Activated CD4-positive, alpha-beta T cell treated with anti-CD3 and anti-CD28 coated beads, Interleukin-2, amount 50 U/mL, for 48 hours (primary cell): ENCODE measurements at regions not wholly inside any gene's neighbourhood (a gene's known extent, or its start where the extent isn't known, plus 50 kb on each side); places are given as distances from the start of the nearest gene placed in this dataset.

Source experiments
- DNase-seq, 2 experiments: peaks; one replicate each; pipeline ENCODE4 v3.0.0-alpha.2; 2020

DNA sequence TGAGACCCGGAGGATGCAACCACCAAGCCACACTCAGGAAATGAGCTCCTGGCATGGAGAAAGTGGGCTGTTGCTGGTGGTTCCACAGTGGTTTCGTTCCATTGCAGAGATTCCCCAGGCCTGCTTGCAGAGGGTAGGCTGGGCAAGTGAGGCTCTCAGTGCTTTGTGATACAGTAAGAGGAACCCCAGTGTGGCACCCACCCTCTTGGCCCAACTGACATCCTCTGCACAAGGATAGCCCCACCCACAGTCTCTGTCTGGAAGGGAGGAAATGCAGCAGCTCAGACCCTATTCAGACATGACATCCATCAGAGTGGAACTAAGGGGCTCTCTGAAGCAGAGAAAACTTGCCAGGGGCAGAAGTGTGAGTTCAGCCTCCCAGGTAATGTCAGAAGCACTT is 69.6 kb upstream of the FSTL4 start:
- DNase-seq, result no peak

DNA sequence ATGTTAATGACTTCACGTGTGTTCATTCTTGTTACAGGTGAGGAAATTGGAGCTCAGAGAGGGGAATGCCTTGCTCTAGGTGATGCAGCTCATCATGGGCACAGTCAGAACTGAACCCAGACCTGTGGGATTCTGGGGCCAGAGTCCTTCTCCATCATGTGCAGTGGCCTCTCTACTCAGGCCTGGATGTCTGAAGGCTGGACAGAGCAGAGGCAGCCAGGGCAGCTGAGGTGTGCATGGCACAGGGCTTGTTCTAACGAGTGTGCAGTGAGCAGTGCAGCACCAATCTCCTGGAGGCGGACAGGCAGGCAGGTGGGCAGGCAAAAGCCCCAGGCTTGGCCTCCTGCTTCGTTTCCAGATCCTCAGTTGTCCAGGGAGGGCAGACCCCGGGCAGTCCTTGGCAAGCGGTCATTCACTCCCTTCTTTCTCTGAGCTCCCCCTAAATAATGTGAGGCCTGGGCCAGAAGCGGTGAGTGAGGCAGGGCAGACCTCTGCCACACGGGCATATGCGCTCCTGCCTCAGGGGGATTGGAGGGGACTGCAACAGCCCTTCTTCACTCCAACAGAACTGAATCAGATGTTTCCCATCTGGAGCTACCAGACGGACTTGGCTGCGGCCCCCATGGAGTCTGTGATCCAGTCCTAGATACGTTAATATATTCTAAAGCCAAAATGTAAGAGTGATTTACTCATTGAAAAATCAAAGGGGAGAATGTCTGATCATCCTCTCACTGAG is 68.7 kb upstream of the FSTL4 start:
- no peak for DNase-seq

DNA sequence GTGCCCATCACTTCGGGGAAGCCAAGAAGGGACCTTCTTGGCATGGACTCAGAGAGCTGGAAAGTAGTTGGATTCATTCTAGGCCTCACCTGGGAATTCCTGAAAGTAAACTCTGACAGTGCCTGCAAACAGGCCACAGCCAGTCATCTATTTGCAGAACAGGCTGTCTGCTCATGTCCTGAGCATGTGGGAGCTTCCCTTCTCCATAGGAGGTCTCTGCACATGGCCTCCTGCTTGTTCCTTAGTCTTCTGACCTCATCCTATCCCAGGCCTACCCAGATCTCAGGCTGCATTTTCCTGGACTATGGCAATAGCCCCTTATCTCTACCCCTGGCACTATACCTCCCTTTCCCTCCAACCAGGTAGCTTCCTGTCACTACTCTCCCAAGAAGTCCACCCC is 67.2 kb upstream of the FSTL4 start:
- DNase-seq, result no peak

DNA sequence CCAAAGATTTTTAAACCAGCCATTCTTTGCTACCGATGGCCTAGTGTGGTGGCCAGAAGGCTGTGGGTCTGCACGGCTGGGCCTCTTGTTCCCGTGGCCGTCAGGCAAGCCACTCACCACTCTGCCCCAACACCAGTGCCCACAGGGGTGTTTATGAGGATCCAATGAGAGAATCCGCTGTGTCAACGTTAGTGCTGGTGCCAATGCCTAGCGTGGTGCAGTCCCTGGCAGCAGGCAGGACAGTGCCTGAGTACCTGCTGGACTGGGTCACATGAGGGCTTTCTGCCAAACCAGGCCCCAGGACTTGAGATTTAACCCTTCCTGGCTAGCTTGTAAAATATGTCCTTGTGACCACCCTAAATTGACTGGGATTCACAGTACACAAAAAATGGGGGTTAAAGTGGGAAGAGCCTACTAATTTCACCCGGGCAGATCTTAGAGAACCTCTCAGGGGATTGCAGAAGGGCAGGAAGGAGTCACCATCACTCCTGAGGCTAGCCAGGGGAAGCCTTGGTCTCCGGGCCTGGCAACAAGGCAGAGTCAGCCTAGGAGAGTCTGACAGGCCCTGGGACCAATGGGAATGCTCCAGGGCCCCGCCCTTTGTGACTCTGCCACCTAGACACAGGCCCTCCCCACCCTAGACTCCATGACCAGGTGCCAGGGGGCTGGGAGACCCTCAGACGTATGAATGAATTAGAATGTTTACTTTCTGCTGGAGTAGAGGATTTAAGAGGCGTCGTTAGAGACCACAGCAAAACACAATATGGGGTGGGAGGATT is 63.2 kb upstream of the FSTL4 start:
- DNase-seq, result no peak

DNA sequence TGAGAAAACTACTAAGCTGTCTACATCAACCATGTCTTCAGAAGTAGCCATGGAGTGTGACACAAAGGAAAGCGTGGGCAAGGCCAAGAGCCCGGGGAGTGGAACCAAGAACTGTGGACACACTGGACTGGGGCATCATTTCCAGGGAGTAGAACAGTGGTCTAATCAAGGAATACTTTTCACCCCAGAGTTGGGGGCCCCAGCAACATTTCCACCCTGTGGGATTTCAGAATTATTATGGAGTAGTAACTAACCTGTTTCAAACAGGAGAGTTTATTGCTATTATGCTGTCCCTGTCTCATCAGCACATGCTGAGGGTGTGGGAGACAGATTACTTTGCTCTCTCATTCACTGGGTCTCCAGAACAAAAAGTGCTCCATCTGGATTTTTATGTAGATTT is 58.0 kb upstream of the FSTL4 start:
- DNase-seq, result no peak

DNA sequence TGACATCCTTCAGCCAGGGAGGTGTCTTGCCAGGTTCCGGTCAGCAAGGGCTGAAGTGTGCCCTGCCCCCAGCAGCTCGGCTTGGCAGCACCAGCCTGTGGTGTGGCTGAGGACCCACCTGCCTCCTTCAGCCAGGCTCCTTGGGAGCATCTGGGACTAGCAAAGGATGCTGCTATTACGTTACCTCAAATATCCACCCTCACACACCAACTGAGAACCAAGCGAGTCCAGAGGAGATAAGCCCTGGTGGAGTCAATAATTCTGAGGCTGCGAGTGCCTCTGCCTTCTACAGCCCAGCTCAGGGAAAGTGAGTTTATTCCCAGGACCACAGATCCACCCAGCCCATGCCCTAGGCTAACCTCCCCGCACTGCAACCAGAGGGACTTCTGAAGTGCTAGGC is 57.1 kb upstream of the FSTL4 start:
- DNase-seq, result no peak

DNA sequence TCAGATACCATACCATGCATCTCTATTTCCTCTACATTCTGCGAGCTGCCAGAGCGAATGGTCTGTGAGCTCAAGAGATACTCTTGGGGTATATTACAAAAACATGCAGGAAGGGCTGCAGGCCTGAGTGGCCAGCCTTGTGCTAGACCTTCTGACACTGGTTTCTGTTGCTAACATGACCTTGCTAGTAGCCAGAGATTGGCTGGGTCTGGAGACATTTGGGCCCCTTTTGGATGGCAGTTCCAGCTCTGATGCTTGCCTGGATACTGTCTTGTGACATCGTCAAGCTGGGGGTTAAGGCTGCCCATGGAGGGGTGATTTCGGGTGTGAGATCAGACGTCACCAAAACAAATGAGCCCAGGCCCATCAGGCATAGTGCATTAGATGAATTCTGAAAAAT is 56.1 kb upstream of the FSTL4 start:
- DNase-seq, result no peak

DNA sequence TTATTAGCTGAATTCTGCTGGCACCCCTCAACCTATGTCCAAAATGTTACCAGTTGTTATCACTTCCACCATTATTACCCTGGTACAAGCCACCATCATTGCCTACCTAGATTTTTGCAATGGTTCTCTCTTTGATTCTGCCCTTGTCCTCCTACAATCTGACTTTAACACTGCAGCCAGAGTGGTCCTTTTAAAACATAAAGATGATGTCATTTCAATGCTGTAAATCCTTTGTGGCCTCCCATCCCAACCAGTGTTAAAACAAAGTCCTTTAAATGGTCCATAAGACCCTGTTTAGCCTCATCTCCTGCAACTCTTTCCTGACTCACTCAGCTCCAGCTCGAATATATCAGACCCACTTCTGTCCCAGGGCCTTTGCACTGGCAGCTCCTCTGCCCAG is 54.9 kb upstream of the FSTL4 start:
- DNase-seq, result no peak

DNA sequence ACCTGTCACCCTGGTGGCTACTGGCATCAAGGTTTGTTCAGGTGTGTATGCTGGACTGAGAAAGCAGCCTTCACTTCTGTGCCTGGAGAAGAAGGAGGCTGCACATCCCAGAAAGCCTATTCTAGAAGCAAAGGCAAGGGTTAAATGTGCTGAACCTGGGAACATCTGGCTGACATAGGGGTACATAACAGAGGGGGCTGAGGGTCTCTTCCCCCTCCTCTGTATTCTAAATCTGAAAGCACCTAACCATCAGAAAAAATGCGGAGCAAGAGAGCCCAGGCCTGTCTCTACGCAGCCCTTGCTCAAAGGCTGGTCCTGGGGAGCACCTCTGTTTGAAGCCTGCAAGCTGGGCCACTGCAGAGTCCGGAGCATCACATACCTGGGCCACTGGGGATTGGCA is 53.2 kb upstream of the FSTL4 start:
- DNase-seq, result no peak

DNA sequence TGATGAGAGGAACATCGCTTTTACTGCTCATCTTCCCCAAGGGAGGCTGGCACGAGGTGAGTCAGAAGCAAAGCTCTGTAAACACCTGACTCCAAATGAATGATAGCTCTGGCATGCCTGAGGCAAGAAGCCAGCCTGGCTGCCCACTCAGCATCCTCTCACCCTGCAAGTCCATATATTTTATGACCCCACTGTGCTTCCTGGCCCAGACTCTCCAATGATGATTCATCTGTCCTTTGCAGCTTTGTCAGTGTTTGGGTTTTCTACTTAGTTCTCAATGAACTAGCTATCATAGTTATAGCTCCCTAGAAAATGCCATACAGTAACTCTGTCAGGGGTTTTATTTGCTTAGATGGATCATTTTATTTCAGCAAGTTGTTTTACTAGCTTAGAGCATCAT is 52.1 kb upstream of the FSTL4 start:
- no peak for DNase-seq

DNA sequence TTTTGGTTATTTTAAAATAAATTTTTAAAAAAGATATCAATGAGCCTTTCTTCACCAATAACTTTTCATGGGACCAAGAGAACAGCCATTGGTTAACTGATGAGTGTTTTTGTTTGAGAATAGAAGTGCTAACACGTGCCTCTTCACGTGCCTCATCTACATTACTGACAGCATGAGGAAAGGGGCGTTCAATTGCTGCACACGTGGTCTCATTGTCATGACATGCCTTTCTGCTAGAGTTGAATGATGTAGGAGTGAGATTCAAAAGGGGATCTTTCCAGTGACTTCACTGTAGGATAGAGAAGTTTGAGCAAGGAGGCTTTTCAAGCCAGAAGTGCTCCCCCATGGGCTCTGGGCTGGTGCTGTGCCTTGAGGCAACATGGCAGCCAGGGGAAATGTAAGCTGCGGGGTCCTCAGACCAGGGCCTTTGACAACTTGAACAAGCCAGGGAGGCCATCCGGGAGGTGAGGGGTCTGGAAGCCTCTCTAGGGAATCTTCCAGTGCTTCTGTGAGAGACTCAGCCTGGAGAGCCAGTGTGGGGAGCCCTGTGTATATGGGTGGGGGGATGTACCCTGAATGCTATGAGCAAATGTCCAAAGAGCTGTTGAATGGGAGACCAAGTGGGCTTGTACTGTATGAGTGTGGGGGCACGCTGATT is 51.2 kb upstream of the FSTL4 start:
- DNase-seq, result no peak

DNA sequence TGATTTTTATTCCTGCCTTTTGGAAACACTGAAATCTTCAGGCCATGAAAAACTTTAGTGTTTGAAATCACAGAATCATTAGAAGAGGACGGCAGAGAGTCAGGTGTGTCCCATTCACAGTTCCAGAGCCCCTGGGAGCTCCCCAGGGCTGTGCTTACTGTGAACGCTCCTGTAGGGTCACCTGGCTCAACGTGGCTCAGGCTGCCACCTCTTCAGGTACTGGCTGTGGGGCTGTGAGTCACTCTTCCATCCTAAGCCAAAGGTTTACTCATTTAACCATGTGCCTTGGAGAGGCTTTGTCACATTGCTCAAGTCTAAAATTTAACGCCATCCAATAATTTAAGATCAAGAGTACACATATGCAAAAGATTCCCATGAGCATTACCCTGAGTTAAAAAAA is 50.2 kb upstream of the FSTL4 start:
- DNase-seq, result no peak
